H1 (cell line): ENCODE measurements at regions not wholly inside any gene's neighbourhood (a gene's known extent, or its start where the extent isn't known, plus 50 kb on each side); places are given as distances from the start of the nearest gene placed in this dataset.

ENCODE experiments used
- CTCF ChIA-PET: fragments of 300-600 bp; sonication (Branson Sonifier 250); formaldehyde crosslinking; loops from one replicate; lab custom pipeline; 2021; ENCODE audit not compliant: partially characterized antibody; lab: Charles Lee
- POLR2A ChIA-PET: fragments of 300-600 bp; sonication (Branson Sonifier 250); formaldehyde crosslinking; loops from one replicate; lab custom pipeline; 2021; ENCODE audit warnings: inconsistent platforms; ENCODE audit not compliant: partially characterized antibody; lab: Charles Lee
- DNase-seq, 2 experiments: peaks; one replicate each; pipeline versions ENCODE4 v3.0.0 to v3.0.0-alpha.2; 2010 to 2022; ENCODE audit warnings: low spot score in 2 of 2, low read depth in 1 of 2, mixed read lengths in 1 of 2
- FAIRE-seq: peaks from 2 replicates; lab custom pipeline; 2011; peaks lifted over from hg19 to GRCh38; lab: Jason Lieb, UNC
- H2AFZ ChIP-seq: 2 replicates; pipeline ENCODE4 v1.8.1; 2012; ENCODE audit warnings: low read length, inconsistent platforms
- H2AK5ac ChIP-seq: 2 replicates; pipeline ENCODE4 v1.6.1; 2013; ENCODE audit warnings: low read depth, low read length
- H2BK120ac ChIP-seq: replicated peaks from 2 replicates; pipeline ENCODE3; 2013; ENCODE audit warnings: low read depth, low read length, inconsistent platforms
- H2BK12ac ChIP-seq: 2 replicates; pipeline ENCODE4 v1.6.1; 2013; ENCODE audit warnings: low read depth, low read length
- H2BK15ac ChIP-seq: 2 replicates; pipeline ENCODE4 v1.6.1; 2013; ENCODE audit warnings: low read length
- H2BK20ac ChIP-seq: 2 replicates; pipeline ENCODE4 v1.6.1; 2013; ENCODE audit warnings: low read length
- H2BK5ac ChIP-seq: 2 replicates; pipeline ENCODE4 v1.6.1; 2013; ENCODE audit warnings: low read depth, low read length
- H3K14ac ChIP-seq: 2 replicates; pipeline ENCODE4 v1.6.1; 2013; ENCODE audit warnings: inconsistent platforms; ENCODE audit not compliant: insufficient read length
- H3K18ac ChIP-seq: 2 replicates; pipeline ENCODE4 v1.6.1; 2013; ENCODE audit warnings: low read length; ENCODE audit errors: extremely low read depth
- H3K23ac ChIP-seq: 2 replicates; pipeline ENCODE4 v1.6.1; 2013; ENCODE audit warnings: inconsistent platforms; ENCODE audit not compliant: insufficient read length
- H3K23me2 ChIP-seq: 2 replicates; pipeline ENCODE4 v1.6.1; 2013; ENCODE audit warnings: low read depth, low read length
- H3K27ac ChIP-seq: 2 replicates; pipeline ENCODE4 v1.6.1; 2011; ENCODE audit warnings: low read depth, low read length, inconsistent platforms
- H3K27me3 ChIP-seq, 4 experiments: replicated peaks in 1 of 4; 1 replicate in 1 of 4; 2 replicates in 3 of 4; pipeline versions ENCODE4 v1.6.1 to v1.8.1; 2011 to 2013; ENCODE audit warnings: low read length in 3 of 4, mild to moderate bottlenecking in 3 of 4, inconsistent platforms in 2 of 4, mixed read lengths in 2 of 4, moderate library complexity in 1 of 4; ENCODE audit not compliant: control insufficient read depth in 3 of 4, insufficient read depth in 3 of 4; ENCODE audit errors: extremely low read depth in 1 of 4
- H3K36me3 ChIP-seq, 4 experiments: 2 replicates each; pipeline versions ENCODE4 v1.6.1 to v1.8.1; 2011 to 2013; ENCODE audit warnings: mild to moderate bottlenecking in 4 of 4, low read length in 3 of 4, moderate library complexity in 2 of 4, control low read depth in 1 of 4, inconsistent platforms in 1 of 4; ENCODE audit not compliant: insufficient read depth in 4 of 4, control insufficient read depth in 2 of 4
- H3K4ac ChIP-seq: replicated peaks from 2 replicates; pipeline ENCODE3; 2013; ENCODE audit warnings: low read length, low read depth, mixed read lengths, inconsistent platforms; ENCODE audit not compliant: insufficient read length
- H3K4me1 ChIP-seq, 4 experiments: replicated peaks in 1 of 4; 1 replicate in 1 of 4; 2 replicates in 3 of 4; pipeline versions ENCODE4 v1.6.1 to v1.8.1; 2011 to 2013; ENCODE audit warnings: low read length in 3 of 4, inconsistent platforms in 2 of 4, mixed read lengths in 1 of 4; ENCODE audit not compliant: insufficient read depth in 4 of 4, control insufficient read depth in 3 of 4
- H3K4me2 ChIP-seq, 2 experiments: 2 replicates each; pipeline versions ENCODE4 v1.6.1 to v1.8.1; 2011 to 2013; ENCODE audit warnings: low read depth in 2 of 2, low read length in 2 of 2, control low read depth in 1 of 2, inconsistent platforms in 1 of 2, mild to moderate bottlenecking in 1 of 2; ENCODE audit not compliant: insufficient read depth in 1 of 2
- H3K4me3 ChIP-seq, 4 experiments: fragments of 200-600, 300-600 bp in 1 of 4; sonication (generic), shearing (Covaris generic), sonication (Bioruptor Twin) in 1 of 4; 2 replicates each; pipeline versions ENCODE4 v1.5.1 to v1.8.1; 2011 to 2016; ENCODE audit warnings: low read length in 4 of 4, low read depth in 3 of 4, control low read depth in 2 of 4, inconsistent platforms in 2 of 4, mild to moderate bottlenecking in 2 of 4, mixed read lengths in 1 of 4, moderate library complexity in 1 of 4; ENCODE audit not compliant: insufficient read depth in 2 of 4; ENCODE audit errors: extremely low read depth in 1 of 4
- H3K56ac ChIP-seq: replicated peaks from 2 replicates; pipeline ENCODE3; 2013; ENCODE audit warnings: low read depth, mild to moderate bottlenecking, mixed read lengths, low read length, inconsistent platforms; ENCODE audit not compliant: insufficient read length
- H3K79me1 ChIP-seq: 2 replicates; pipeline ENCODE4 v1.6.1; 2013; ENCODE audit warnings: low read depth, low read length, control low read depth
- H3K79me2 ChIP-seq, 2 experiments: 2 replicates each; pipeline versions ENCODE4 v1.6.1 to v1.8.1; 2012 to 2013; ENCODE audit warnings: low read length in 2 of 2, mild to moderate bottlenecking in 2 of 2, inconsistent platforms in 1 of 2; ENCODE audit not compliant: insufficient read depth in 2 of 2, control insufficient read depth in 1 of 2
- H3K9ac ChIP-seq, 4 experiments: replicated peaks in 1 of 4; 1 replicate in 1 of 4; 2 replicates in 3 of 4; pipeline versions ENCODE4 v1.6.1 to v1.8.1; 2011 to 2013; ENCODE audit warnings: low read depth in 3 of 4, low read length in 3 of 4, control low read depth in 2 of 4, mild to moderate bottlenecking in 2 of 4, moderate library complexity in 2 of 4, inconsistent platforms in 1 of 4; ENCODE audit errors: extremely low read depth in 1 of 4
- H3K9me3 ChIP-seq, 2 experiments: 2 replicates each; pipeline versions ENCODE4 v1.6.1 to v1.8.1; 2012 to 2013; ENCODE audit warnings: mild to moderate bottlenecking in 2 of 2, moderate library complexity in 2 of 2, control low read depth in 1 of 2, inconsistent platforms in 1 of 2, low read depth in 1 of 2, low read length in 1 of 2, mixed read lengths in 1 of 2; ENCODE audit not compliant: insufficient read depth in 2 of 2
- H4K20me1 ChIP-seq, 2 experiments: replicated peaks in 1 of 2; 2 replicates each; pipeline versions ENCODE3 to v1.8.1; 2011 to 2013; ENCODE audit warnings: inconsistent platforms in 2 of 2, low read length in 2 of 2, mild to moderate bottlenecking in 1 of 2; ENCODE audit not compliant: insufficient read depth in 2 of 2, control insufficient read depth in 1 of 2
- H4K5ac ChIP-seq: 2 replicates; pipeline ENCODE4 v1.6.1; 2013; ENCODE audit warnings: low read length, low read depth, mixed read lengths, inconsistent platforms; ENCODE audit not compliant: insufficient read length
- H4K8ac ChIP-seq: 2 replicates; pipeline ENCODE4 v1.8.0; 2013; ENCODE audit warnings: mild to moderate bottlenecking, moderate library complexity, low read length, inconsistent platforms; ENCODE audit not compliant: insufficient read depth; ENCODE audit errors: extremely low read depth
- H4K91ac ChIP-seq: replicated peaks from 2 replicates; pipeline ENCODE3; 2013; ENCODE audit warnings: low read length, mixed read lengths, inconsistent platforms; ENCODE audit not compliant: insufficient read length
- EP300 ChIP-seq, 2 experiments: IDR thresholded peaks; 1 replicate in 1 of 2; 2 replicates in 1 of 2; pipeline ENCODE4 v1.6.1; 2011 to 2012; ENCODE audit warnings: low read depth in 2 of 2, low read length in 2 of 2, mild to moderate bottlenecking in 2 of 2, borderline replicate concordance in 1 of 2, inconsistent platforms in 1 of 2, moderate library complexity in 1 of 2
- EZH2 ChIP-seq: fragments of 200-600 bp; sonication (generic); IDR thresholded peaks from 2 replicates; pipeline ENCODE4 v1.7.1; 2012; ENCODE audit warnings: low read depth, mild to moderate bottlenecking, moderate library complexity, low read length, inconsistent platforms; ENCODE audit not compliant: severe bottlenecking
- GTF2F1 ChIP-seq: IDR thresholded peaks from 2 replicates; pipeline ENCODE4 v1.6.1; 2012; ENCODE audit warnings: low read depth, low read length, improper control_type of control experiment, borderline replicate concordance
- HDAC2 ChIP-seq, 2 experiments: fragments of 300-600 bp in 1 of 2; sonication (generic) in 1 of 2; IDR thresholded peaks; 2 replicates each; pipeline ENCODE4 v1.6.1; 2011 to 2012; ENCODE audit warnings: low read depth in 2 of 2, low read length in 2 of 2, mild to moderate bottlenecking in 2 of 2, moderate library complexity in 2 of 2, borderline replicate concordance in 1 of 2, inconsistent platforms in 1 of 2
- KDM4A ChIP-seq: IDR thresholded peaks from one replicate; pipeline ENCODE4 v1.7.1; 2012; ENCODE audit warnings: low read depth, mild to moderate bottlenecking, moderate library complexity, low read length, inconsistent platforms; ENCODE audit not compliant: severe bottlenecking
- NANOG ChIP-seq: IDR thresholded peaks from 2 replicates; pipeline ENCODE4 v1.6.1; 2011; ENCODE audit warnings: low read length, low read depth, mild to moderate bottlenecking, inconsistent platforms; ENCODE audit not compliant: insufficient read depth, poor library complexity, severe bottlenecking
- RFX5 ChIP-seq: IDR thresholded peaks from 2 replicates; pipeline ENCODE4 v1.6.1; 2011; ENCODE audit warnings: low read depth, low read length, improper control_type of control experiment, borderline replicate concordance
- SAP30 ChIP-seq: fragments of 300-600 bp; sonication (generic); IDR thresholded peaks from 2 replicates; pipeline ENCODE4 v1.7.1; 2012; ENCODE audit warnings: low read length, moderate library complexity, mild to moderate bottlenecking, inconsistent platforms; ENCODE audit not compliant: insufficient read depth, insufficient replicate concordance
- SRF ChIP-seq: IDR thresholded peaks from 2 replicates; pipeline ENCODE4 v1.6.1; 2011; ENCODE audit warnings: mild to moderate bottlenecking, low read depth, low read length, moderate library complexity
- WGBS, 2 experiments: shearing (Covaris generic) in 1 of 2; methylation state at CpG; one replicate each; pipeline versions ENCODE4 v1.1.6 to v1.1.7; 2013 to 2015; ENCODE audit warnings: low lambda C conversion rate in 2 of 2, mixed read lengths in 2 of 2, inconsistent platforms in 1 of 2, low coverage in 1 of 2, missing lambda C conversion rate in 1 of 2; ENCODE audit not compliant: insufficient replicate concordance in 2 of 2, insufficient coverage in 1 of 2, insufficient read length in 1 of 2; ENCODE audit errors: extremely low coverage in 1 of 2, missing lambda C conversion rate in 1 of 2; 5-methylcytosine and 5-hydroxymethylcytosine counted together

- CTCF ChIA-PET: no interaction called here
- WGBS, 2 experiments: 65% methylated on average over 3 of the region's 3 CpGs; no CpG with 5 or more reads in 1 of the 2 experiments
- no peaks in the 10 kb centered on the region for H3K4me1 ChIP-seq
- peaks cover 41 to 58% of the 10 kb centered on the region in 2 experiments for H3K9me3 ChIP-seq
- no peaks in the 10 kb centered on the region for H3K23me2 ChIP-seq
- H4K91ac ChIP-seq: no peak overlapping the region
- no peaks in the 10 kb centered on the region; the same call in 1 of the 2 replicates for H3K79me1 ChIP-seq
- no peak overlapping the region for H2BK5ac ChIP-seq
- peak overlapping the region; percentile 47 for H3K4ac ChIP-seq
- no peak overlapping the region for H3K14ac ChIP-seq
- TF ChIP-seq EZH2: no peak
- TF ChIP-seq HDAC2 (IDR thresholded peaks at IDR 0.05; ENCODE audit: borderline replicate concordance in 1 of 2, low read depth in 2 of 2, low read length in 2 of 2): no peak
- TF ChIP-seq RFX5: no peak
- no peak for TF ChIP-seq KDM4A
- no peak for TF ChIP-seq NANOG
- no peak for TF ChIP-seq SAP30
- TF ChIP-seq GTF2F1: no peak
- TF ChIP-seq EP300 (IDR thresholded peaks at IDR 0.05; ENCODE audit: borderline replicate concordance in 1 of 2, low read depth in 2 of 2, low read length in 2 of 2): no peak
- TF ChIP-seq SRF: no peak
- no peaks in the 10 kb centered on the region for H4K20me1 ChIP-seq
- no peak overlapping the region for H4K8ac ChIP-seq
- H3K56ac ChIP-seq: no peak overlapping the region
- no peak overlapping the region for H2BK20ac ChIP-seq
- H3K4me2 ChIP-seq: no peak overlapping the region
- H4K5ac ChIP-seq: no peak overlapping the region
- no peak overlapping the region for H2BK12ac ChIP-seq
- H2BK120ac ChIP-seq: no peak overlapping the region
- H3K18ac ChIP-seq: no peak overlapping the region
- no peak overlapping the region for H2AFZ ChIP-seq
- H3K23ac ChIP-seq: no peak overlapping the region
- H2BK15ac ChIP-seq: no peak overlapping the region
- H3K36me3 ChIP-seq: no peaks in the 10 kb centered on the region
- H3K4me3 ChIP-seq: no peak overlapping the region
- H3K27ac ChIP-seq: no peak overlapping the region
- FAIRE-seq: no peak
- no peaks in the 10 kb centered on the region; a peak in 1 of 7 replicates for H3K27me3 ChIP-seq
- no peak overlapping the region for H3K9ac ChIP-seq
- H2AK5ac ChIP-seq: no peak overlapping the region
- DNase-seq: no peak
- no peaks in the 10 kb centered on the region for H3K79me2 ChIP-seq
- POLR2A ChIA-PET: no interaction called here
Measured at GRCh38 chr14:23831596-23831995, 122.0 kb upstream of the DHRS4 start.
